ENCODE measurements at regions not wholly inside any gene's neighbourhood (a gene's known extent, or its start where the extent isn't known, plus 50 kb on each side); places are given as distances from the start of the nearest gene placed in this dataset.

GRCh38 chr12:64951944-64952343 lies 127.5 kb downstream of the TBC1D30 start:
- ChIA-PET CTCF (no interaction called here), POLR2A (no interaction called here)
- Histone ChIP-seq H3K9me3 (ENCODE audit: control insufficient read depth, insufficient read depth, low read depth, low read length) (no peaks in the 10 kb centered on the region), H3K4me1 (ENCODE audit: control insufficient read depth, insufficient read depth, low read length) (no peaks in the 10 kb centered on the region), H3K27ac (ENCODE audit: low read length) (no peak overlapping the region), H3K27me3 (ENCODE audit: control insufficient read depth, insufficient read depth, low read length) (peaks cover 5% of the 10 kb centered on the region; the same call in 1 of the 2 replicates), H3K36me3 (ENCODE audit: control insufficient read depth, insufficient read depth, low read length) (no peaks in the 10 kb centered on the region; the same call in 1 of the 2 replicates), H3K4me3 (ENCODE audit: low read depth in 2 of 2, low read length in 2 of 2) (no peak overlapping the region)
- intact Hi-C loops (cut with micrococcal nuclease; ENCODE audit: unreplicated experiment) = no loop called here
- TF ChIP-seq POLR2AphosphoS5 (IDR thresholded peaks at IDR 0.05; ENCODE audit: low read depth, low read length) = no peak
- TF ChIP-seq SIN3A (IDR thresholded peaks at IDR 0.05; ENCODE audit: borderline replicate concordance, insufficient read depth, low read depth, low read length) = no peak
- no peak for TF ChIP-seq TCF7L2 (IDR thresholded peaks at IDR 0.05; ENCODE audit: low read depth, low read length)
- TF ChIP-seq REST (IDR thresholded peaks at IDR 0.05; ENCODE audit: insufficient read depth in 1 of 2, low read depth in 2 of 2, low read length in 1 of 2) = no peak
- TF ChIP-seq, protein P1, sequence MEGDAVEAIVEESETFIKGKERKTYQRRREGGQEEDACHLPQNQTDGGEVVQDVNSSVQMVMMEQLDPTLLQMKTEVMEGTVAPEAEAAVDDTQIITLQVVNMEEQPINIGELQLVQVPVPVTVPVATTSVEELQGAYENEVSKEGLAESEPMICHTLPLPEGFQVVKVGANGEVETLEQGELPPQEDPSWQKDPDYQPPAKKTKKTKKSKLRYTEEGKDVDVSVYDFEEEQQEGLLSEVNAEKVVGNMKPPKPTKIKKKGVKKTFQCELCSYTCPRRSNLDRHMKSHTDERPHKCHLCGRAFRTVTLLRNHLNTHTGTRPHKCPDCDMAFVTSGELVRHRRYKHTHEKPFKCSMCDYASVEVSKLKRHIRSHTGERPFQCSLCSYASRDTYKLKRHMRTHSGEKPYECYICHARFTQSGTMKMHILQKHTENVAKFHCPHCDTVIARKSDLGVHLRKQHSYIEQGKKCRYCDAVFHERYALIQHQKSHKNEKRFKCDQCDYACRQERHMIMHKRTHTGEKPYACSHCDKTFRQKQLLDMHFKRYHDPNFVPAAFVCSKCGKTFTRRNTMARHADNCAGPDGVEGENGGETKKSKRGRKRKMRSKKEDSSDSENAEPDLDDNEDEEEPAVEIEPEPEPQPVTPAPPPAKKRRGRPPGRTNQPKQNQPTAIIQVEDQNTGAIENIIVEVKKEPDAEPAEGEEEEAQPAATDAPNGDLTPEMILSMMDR (IDR thresholded peaks at IDR 0.05) = no peak
- in situ Hi-C loops (cut with HindIII; ENCODE audit: low pct_unique_long_range_greater_than_20kb, low sequenced_read_pairs) = no loop called here
- no TSS peak for BruUV-seq (replicated peaks)
- ATAC-seq (no peak), DNase-seq (ENCODE audit: low read depth, low spot score) (no peak)

DNA sequence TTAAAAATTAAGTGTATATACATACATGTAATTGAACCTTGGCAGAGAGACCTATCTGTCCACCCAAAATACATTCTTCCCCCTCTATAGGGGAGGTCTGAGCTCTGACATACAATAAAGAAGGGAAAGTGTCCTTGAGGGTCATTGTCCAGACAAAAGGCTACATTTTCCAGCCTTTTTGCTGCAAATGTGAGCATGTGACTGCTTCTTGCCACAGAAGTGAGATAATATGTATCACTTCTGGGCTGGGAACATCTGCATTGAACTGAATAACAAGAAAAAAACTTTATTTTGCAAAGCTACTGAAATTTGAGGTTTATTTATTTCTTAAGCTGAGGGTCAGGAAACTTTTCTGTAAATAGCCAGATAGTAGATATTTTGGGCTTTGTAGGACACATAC lies 131.3 kb downstream of the TBC1D30 start:
- Histone ChIP-seq H3K9me3 (ENCODE audit: control insufficient read depth, insufficient read depth, low read depth, low read length) (no peaks in the 10 kb centered on the region), H3K27me3 (ENCODE audit: control insufficient read depth, insufficient read depth, low read length) (peaks cover 5% of the 10 kb centered on the region; the same call in 1 of the 2 replicates), H3K27ac (ENCODE audit: low read length) (no peak overlapping the region), H3K4me3 (ENCODE audit: low read depth in 2 of 2, low read length in 2 of 2) (no peak overlapping the region), H3K36me3 (ENCODE audit: control insufficient read depth, insufficient read depth, low read length) (no peaks in the 10 kb centered on the region; the same call in 1 of the 2 replicates), H3K4me1 (ENCODE audit: control insufficient read depth, insufficient read depth, low read length) (no peaks in the 10 kb centered on the region)
- ChIA-PET CTCF (no interaction called here), POLR2A (no interaction called here)
- intact Hi-C loops (cut with micrococcal nuclease; ENCODE audit: unreplicated experiment) (no loop called here), in situ Hi-C loops (cut with HindIII; ENCODE audit: low pct_unique_long_range_greater_than_20kb, low sequenced_read_pairs) (no loop called here)
- TF ChIP-seq REST (IDR thresholded peaks at IDR 0.05; ENCODE audit: insufficient read depth in 1 of 2, low read depth in 2 of 2, low read length in 1 of 2) (no peak), TCF7L2 (IDR thresholded peaks at IDR 0.05; ENCODE audit: low read depth, low read length) (no peak), SIN3A (IDR thresholded peaks at IDR 0.05; ENCODE audit: borderline replicate concordance, insufficient read depth, low read depth, low read length) (no peak), POLR2AphosphoS5 (IDR thresholded peaks at IDR 0.05; ENCODE audit: low read depth, low read length) (no peak)
- TF ChIP-seq, protein P1 (IDR thresholded peaks at IDR 0.05) = no peak
- ATAC-seq (no peak), DNase-seq (ENCODE audit: low read depth, low spot score) (no peak)
- BruUV-seq (replicated peaks) = no TSS peak
